ENCODE measurements at regions not wholly inside any gene's neighbourhood (a gene's known extent, or its start where the extent isn't known, plus 50 kb on each side); places are given as distances from the start of the nearest gene placed in this dataset.
"Not testable (repeated sequence)": the region's sequence is repeated elsewhere in the genome, so short reads cannot be mapped to it uniquely, and the experiment has no call there.

GRCh38 chr10:3374914-3375313 lies 202.3 kb upstream of the PITRM1 start:
- no peak for DNase-seq (ENCODE audit: low read depth, low spot score)
- TF ChIP-seq, protein P1, sequence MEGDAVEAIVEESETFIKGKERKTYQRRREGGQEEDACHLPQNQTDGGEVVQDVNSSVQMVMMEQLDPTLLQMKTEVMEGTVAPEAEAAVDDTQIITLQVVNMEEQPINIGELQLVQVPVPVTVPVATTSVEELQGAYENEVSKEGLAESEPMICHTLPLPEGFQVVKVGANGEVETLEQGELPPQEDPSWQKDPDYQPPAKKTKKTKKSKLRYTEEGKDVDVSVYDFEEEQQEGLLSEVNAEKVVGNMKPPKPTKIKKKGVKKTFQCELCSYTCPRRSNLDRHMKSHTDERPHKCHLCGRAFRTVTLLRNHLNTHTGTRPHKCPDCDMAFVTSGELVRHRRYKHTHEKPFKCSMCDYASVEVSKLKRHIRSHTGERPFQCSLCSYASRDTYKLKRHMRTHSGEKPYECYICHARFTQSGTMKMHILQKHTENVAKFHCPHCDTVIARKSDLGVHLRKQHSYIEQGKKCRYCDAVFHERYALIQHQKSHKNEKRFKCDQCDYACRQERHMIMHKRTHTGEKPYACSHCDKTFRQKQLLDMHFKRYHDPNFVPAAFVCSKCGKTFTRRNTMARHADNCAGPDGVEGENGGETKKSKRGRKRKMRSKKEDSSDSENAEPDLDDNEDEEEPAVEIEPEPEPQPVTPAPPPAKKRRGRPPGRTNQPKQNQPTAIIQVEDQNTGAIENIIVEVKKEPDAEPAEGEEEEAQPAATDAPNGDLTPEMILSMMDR (IDR thresholded peaks at IDR 0.05; ENCODE audit: low read depth, low read length) = no peak
- Histone ChIP-seq H3K27me3 (ENCODE audit: control insufficient read depth, insufficient read depth, low read length) (peaks cover 1% of the 10 kb centered on the region), H3K9me3 (ENCODE audit: control insufficient read depth, insufficient read depth, low read length) (peaks cover 7% of the 10 kb centered on the region), H3K27ac (ENCODE audit: low read depth, low read length) (no peak overlapping the region), H3K4me3 (ENCODE audit: low read depth, low read length) (no peak overlapping the region)
- CTCF ChIA-PET = no interaction called here
- POLR2A ChIA-PET = no interaction called here

DNA sequence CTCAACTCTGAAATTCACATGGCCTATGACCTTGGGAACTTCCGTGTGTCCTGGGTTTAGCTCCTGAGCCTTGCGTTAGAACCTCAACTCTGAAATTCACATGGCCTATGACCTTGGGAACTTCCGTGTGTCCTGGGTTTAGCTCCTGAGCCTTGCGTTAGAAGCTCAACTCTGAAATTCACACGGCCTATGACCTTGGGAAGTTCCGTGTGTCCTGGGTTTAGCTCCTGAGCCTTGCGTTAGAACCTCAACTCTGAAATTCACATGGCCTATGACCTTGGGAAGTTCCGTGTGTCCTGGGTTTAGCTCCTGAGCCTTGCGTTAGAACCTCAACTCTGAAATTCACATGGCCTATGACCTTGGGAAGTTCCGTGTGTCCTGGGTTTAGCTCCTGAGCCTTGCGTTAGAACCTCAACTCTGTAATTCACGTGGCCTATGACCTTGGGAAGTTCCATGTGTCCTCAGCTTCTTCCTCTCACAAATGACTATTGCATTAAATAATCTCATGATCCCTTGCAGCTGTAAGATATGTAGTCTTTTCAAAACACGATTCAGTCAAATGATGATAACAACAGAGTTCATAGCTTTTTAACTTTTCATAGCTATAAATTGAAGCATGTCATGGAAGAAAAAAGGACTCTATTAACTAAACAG lies 200.9 kb upstream of the PITRM1 start:
- H3K27ac ChIP-seq (ENCODE audit: low read depth, low read length); H3K27me3 ChIP-seq (ENCODE audit: control insufficient read depth, insufficient read depth, low read length); DNase-seq (ENCODE audit: low read depth, low spot score); H3K9me3 ChIP-seq (ENCODE audit: control insufficient read depth, insufficient read depth, low read length); CTCF ChIA-PET; H3K4me3 ChIP-seq (ENCODE audit: low read depth, low read length): not testable (repeated sequence)
- POLR2A ChIA-PET = interaction anchor here (1.2 kb wide), 1 partner anchor 10 kb away, joined by 4 read pairs; no protein-coding TSS in a partner anchor

DNA sequence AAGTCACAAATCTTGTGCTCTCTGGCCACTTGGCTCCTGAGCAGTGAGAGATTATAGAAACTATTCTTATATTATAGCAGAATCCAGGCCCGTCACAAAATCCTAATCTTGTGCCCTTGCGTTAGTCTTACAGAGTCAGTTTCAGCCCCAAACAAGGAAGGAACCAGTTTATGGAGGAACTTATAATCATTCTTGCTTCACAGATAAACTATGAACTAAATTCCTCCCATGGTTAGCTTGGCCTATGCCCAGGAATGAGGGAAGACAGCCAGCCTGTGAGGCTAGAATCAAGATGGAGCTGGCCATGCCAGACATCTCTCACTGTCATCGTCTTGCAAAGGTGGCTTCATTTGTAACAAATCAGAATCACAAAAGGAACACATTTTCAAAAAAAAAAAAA lies 199.7 kb upstream of the PITRM1 start:
- H3K9me3 ChIP-seq (ENCODE audit: control insufficient read depth, insufficient read depth, low read length) = no peaks in the 10 kb centered on the region
- POLR2A ChIA-PET = no interaction called here
- CTCF ChIA-PET = interaction anchor here (0.7 kb wide), 1 partner anchor 20 kb away, joined by 5 read pairs; no protein-coding TSS in a partner anchor
- H3K27me3 ChIP-seq (ENCODE audit: control insufficient read depth, insufficient read depth, low read length) = no peaks in the 10 kb centered on the region
- TF ChIP-seq, protein P1 (IDR thresholded peaks at IDR 0.05; ENCODE audit: low read depth, low read length) = no peak
- H3K27ac ChIP-seq (ENCODE audit: low read depth, low read length) = no peak overlapping the region
- DNase-seq (ENCODE audit: low read depth, low spot score) = no peak
- H3K4me3 ChIP-seq (ENCODE audit: low read depth, low read length) = no peak overlapping the region

DNA sequence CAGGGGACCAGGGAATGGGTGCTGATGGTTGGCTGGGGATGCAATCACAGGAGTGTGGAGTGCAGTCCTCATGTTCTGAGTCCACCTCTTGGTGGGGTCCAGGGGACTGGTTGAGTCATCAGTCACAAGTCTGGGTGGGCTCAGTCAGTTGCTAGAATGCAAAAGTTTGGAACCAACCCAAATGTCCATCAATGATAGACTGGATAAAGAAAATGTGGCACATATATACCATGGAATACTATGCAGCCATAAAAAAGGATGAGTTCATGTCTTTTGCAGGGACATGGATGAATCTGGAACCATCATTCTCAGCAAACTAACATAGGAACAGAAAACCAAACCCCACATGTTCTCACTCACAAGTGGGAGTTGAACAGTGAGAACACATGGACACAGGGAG lies 199.0 kb upstream of the PITRM1 start:
- DNase-seq (ENCODE audit: low read depth, low spot score); H3K27ac ChIP-seq (ENCODE audit: low read depth, low read length); H3K27me3 ChIP-seq (ENCODE audit: control insufficient read depth, insufficient read depth, low read length); POLR2A ChIA-PET; CTCF ChIA-PET; H3K9me3 ChIP-seq (ENCODE audit: control insufficient read depth, insufficient read depth, low read length); H3K4me3 ChIP-seq (ENCODE audit: low read depth, low read length): not testable (repeated sequence)

DNA sequence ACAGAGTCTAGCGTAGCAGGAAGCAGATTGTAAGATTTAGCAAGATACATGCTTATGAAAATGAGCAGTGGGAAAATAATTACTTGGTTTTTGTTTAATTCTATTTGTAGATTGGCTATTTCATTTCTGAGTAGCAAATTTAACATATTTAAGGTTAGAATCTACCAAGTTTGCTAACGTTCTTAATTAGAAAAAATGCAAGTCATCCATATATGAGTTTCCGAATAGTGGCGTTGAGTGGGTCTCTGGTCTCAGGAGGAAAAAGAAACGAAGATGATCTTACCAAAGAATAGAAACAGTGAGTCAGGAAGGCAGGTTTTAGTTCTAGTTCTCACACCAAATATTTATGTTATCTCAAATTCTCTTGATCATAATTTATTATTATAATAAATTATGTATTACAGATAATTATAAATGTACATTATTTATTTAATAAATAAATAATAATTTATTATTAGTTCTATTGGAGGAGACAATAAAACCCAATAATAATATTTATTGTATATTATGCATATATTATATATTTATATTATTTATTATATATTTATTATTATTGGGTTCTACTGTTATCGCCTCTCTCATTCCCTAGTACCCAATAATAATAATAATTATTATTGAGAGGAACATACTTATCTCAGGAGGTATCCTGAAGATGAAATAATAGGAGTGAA lies 194.3 kb upstream of the PITRM1 start:
- H3K9me3 ChIP-seq (ENCODE audit: control insufficient read depth, insufficient read depth, low read length) = peaks cover under 1% of the 10 kb centered on the region
- DNase-seq (ENCODE audit: low read depth, low spot score) = no peak
- no peak overlapping the region for H3K4me3 ChIP-seq (ENCODE audit: low read depth, low read length)
- TF ChIP-seq, protein P1 (IDR thresholded peaks at IDR 0.05; ENCODE audit: low read depth, low read length) = no peak
- H3K27me3 ChIP-seq (ENCODE audit: control insufficient read depth, insufficient read depth, low read length) = no peaks in the 10 kb centered on the region
- CTCF ChIA-PET = no interaction called here
- POLR2A ChIA-PET = no interaction called here
- H3K27ac ChIP-seq (ENCODE audit: low read depth, low read length) = no peak overlapping the region

DNA sequence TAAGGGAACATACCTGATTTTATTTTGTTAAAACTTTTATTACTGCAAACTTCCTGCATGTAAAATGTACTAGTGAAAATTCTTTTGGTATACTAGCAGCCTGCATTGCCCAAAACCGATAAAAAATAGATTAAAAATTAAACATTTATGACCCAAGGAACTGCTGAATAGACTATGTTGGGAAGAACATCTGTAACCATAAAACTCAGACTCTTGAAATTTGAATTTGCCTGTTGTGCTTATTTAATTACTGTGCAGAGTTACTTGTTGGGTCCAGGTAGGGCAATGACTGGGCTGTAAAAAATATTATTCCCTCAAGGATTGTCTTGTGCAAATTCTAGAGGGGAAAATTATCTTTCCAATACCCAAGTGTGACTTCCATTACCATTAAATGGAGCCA lies 193.5 kb upstream of the PITRM1 start:
- no peak overlapping the region for H3K27ac ChIP-seq (ENCODE audit: low read depth, low read length)
- peaks cover 6% of the 10 kb centered on the region for H3K9me3 ChIP-seq (ENCODE audit: control insufficient read depth, insufficient read depth, low read length)
- H3K27me3 ChIP-seq (ENCODE audit: control insufficient read depth, insufficient read depth, low read length) = no peaks in the 10 kb centered on the region
- TF ChIP-seq, protein P1 (IDR thresholded peaks at IDR 0.05; ENCODE audit: low read depth, low read length) = no peak
- DNase-seq (ENCODE audit: low read depth, low spot score) = no peak
- CTCF ChIA-PET = no interaction called here
- POLR2A ChIA-PET = no interaction called here
- no peak overlapping the region for H3K4me3 ChIP-seq (ENCODE audit: low read depth, low read length)

All from AG04450 (cell line).